T-helper 1 cell treated with Interleukin-12 subunit alpha and Interleukin-12 subunit beta and Interleukin-4 antibody, amounts not matched to agents 30 μg/mL and 1 μg/mL, for 36 hours (primary cell): ENCODE measurements at regions not wholly inside any gene's neighbourhood (a gene's known extent, or its start where the extent isn't known, plus 50 kb on each side); places are given as distances from the start of the nearest gene placed in this dataset.
"Not testable (repeated sequence)": the region's sequence is repeated elsewhere in the genome, so short reads cannot be mapped to it uniquely, and the experiment has no call there.

Experiments used
- H3K27ac Mint-ChIP-seq: one replicate; pipeline ENCODE4 v1.8.0; 2021; ENCODE audit warnings: mild to moderate bottlenecking, mixed read lengths
- H3K27me3 Mint-ChIP-seq: one replicate; pipeline ENCODE4 v1.8.0; 2021; ENCODE audit warnings: low read depth, mixed read lengths
- H3K36me3 Mint-ChIP-seq: one replicate; pipeline ENCODE4 v1.8.0; 2021; ENCODE audit warnings: low read depth, mixed read lengths
- H3K4me1 Mint-ChIP-seq: one replicate; pipeline ENCODE4 v1.8.0; 2021; ENCODE audit warnings: low read depth, mixed read lengths
- H3K4me3 Mint-ChIP-seq: one replicate; pipeline ENCODE4 v1.8.0; 2021; ENCODE audit warnings: mild to moderate bottlenecking, moderate library complexity, mixed read lengths
- H3K9me3 Mint-ChIP-seq: one replicate; pipeline ENCODE4 v1.8.0; 2021; ENCODE audit warnings: mixed read lengths

- Mint-ChIP-seq H3K4me1 (peaks cover 4% of the 10 kb centered on the region), H3K27me3 (peaks cover 7% of the 10 kb centered on the region), H3K4me3 (no peak overlapping the region), H3K27ac (no peak overlapping the region), H3K9me3 (peaks cover 17% of the 10 kb centered on the region), H3K36me3 (peaks cover 2% of the 10 kb centered on the region)
Measured at GRCh38 chr1:207261971-207262370, 59.5 kb upstream of the CD55 start.

GRCh38 chr1:207262891-207263290 lies 58.6 kb upstream of the CD55 start:
- H3K27me3 Mint-ChIP-seq = peaks cover 10% of the 10 kb centered on the region
- H3K4me1 Mint-ChIP-seq, H3K27ac Mint-ChIP-seq, H3K36me3 Mint-ChIP-seq, H3K9me3 Mint-ChIP-seq, H3K4me3 Mint-ChIP-seq: not testable (repeated sequence)

- no peaks in the 10 kb centered on the region for H3K9me3 Mint-ChIP-seq
Measured at GRCh38 chr1:207264663-207265252, 56.7 kb upstream of the CD55 start.

GRCh38 chr1:207268337-207268736 lies 53.1 kb upstream of the CD55 start:
- Mint-ChIP-seq H3K27me3 (peaks cover 10% of the 10 kb centered on the region), H3K9me3 (peaks cover 3% of the 10 kb centered on the region), H3K36me3 (peaks cover 2% of the 10 kb centered on the region), H3K4me3 (no peak overlapping the region), H3K27ac (no peak overlapping the region), H3K4me1 (no peaks in the 10 kb centered on the region)

More at GRCh38 chr1:207264663-207265252, 56.7 kb upstream of the CD55 start:
- Mint-ChIP-seq H3K36me3 (peaks cover 2% of the 10 kb centered on the region), H3K4me3 (no peak overlapping the region), H3K27ac (no peak overlapping the region), H3K4me1 (peaks cover 4% of the 10 kb centered on the region), H3K27me3 (peaks cover 10% of the 10 kb centered on the region)

GRCh38 chr1:207268753-207269511 lies 52.5 kb upstream of the CD55 start:
- Mint-ChIP-seq H3K27ac (no peak overlapping the region), H3K36me3 (peaks cover 3% of the 10 kb centered on the region), H3K27me3 (peaks cover 10% of the 10 kb centered on the region)

More at GRCh38 chr1:207268753-207269511, 52.5 kb upstream of the CD55 start:
- H3K4me1 Mint-ChIP-seq = no peaks in the 10 kb centered on the region
- H3K4me3 Mint-ChIP-seq = no peak overlapping the region
- peaks cover 5% of the 10 kb centered on the region for H3K9me3 Mint-ChIP-seq
